Hematopoietic multipotent progenitor cell treated with erythropoietin and hydrocortisone succinate and interleukin-3 and kit ligand, for 15 days (in vitro differentiated cells): ENCODE measurements at regions not wholly inside any gene's neighbourhood (a gene's known extent, or its start where the extent isn't known, plus 50 kb on each side); places are given as distances from the start of the nearest gene placed in this dataset.
"Not testable (repeated sequence)": the region's sequence is repeated elsewhere in the genome, so short reads cannot be mapped to it uniquely, and the experiment has no call there.

Experiments
- DNase-seq: peaks from one replicate; pipeline ENCODE4 v3.0.0-alpha.2; 2015; ENCODE audit warnings: low spot score

DNA sequence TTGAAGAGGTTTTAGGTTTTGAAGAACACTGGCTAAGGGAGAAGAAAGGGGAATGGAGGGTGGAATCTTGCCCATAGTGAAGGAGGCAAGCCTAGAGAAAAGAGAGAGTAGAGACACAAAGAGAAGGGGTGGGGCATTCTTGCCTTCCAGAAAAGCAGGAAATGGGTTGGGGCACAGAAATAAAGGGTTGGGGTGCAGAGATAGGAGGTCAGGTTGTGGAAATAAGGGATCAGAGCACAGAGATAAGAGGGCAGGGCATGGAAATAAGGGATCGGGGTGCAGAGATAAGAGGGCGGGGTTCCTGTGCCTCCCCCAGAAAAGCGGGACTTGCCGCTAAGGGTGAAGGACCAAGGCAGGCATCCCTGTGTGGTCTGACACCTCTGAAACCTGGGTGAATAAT, 69.9 kb downstream of the ALG1L2 start:
- DNase-seq, result not testable (repeated sequence)

GRCh38 chr3:130153247-130153646, 71.6 kb downstream of the ALG1L2 start:
- not testable (repeated sequence) for DNase-seq

DNA sequence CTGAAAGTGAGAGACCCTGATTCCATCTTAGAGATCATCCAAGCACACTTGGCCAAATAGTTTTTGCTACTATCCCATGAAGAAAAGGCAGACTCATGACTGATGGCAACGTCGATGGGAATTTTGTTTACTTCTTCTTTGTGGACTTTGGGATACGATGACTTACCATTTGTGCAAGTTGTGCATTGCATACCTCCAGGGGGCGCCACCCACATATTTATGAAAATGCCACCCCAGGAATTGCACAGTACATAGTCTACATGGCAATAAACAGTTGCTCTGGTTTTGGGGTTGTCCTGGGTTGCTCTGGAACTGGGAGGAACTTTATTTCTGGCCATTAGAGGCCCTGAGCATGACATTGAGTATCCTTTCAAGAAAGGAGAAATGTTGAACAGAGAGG, 73.8 kb downstream of the ALG1L2 start:
- not testable (repeated sequence) for DNase-seq

GRCh38 chr3:130166856-130167255, 85.2 kb downstream of the ALG1L2 start:
- DNase-seq, result not testable (repeated sequence)

DNA sequence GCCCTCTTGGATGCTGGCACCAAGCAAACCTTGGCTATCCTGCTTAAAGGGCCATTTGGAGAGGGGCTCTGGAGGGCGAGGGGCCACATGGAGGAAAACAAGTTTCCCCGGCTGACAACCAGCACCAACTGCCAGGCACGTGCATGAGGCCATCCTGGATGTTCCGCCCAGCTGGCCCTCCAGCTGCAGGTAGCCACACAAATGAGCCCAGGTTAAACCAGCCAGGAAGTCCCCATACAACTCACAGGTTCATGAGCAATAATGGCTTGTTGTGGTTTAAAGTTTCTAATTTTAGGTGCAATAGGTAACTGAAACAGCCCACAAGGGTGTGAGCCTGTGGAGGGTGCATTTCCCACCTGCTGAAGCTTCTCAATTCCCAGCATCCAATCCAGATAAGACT, 93.6 kb downstream of the ALG1L2 start:
- DNase-seq, result not testable (repeated sequence)

- not testable (repeated sequence) for DNase-seq
These were observed 95.0 kb downstream of the ALG1L2 start for GRCh38 chr3:130176476-130177256.

GRCh38 chr3:130178835-130179234, 97.2 kb downstream of the ALG1L2 start:
- DNase-seq, result not testable (repeated sequence)

- DNase-seq, result not testable (repeated sequence)
These were observed 97.8 kb downstream of the ALG1L2 start for GRCh38 chr3:130179353-130179970.

DNA sequence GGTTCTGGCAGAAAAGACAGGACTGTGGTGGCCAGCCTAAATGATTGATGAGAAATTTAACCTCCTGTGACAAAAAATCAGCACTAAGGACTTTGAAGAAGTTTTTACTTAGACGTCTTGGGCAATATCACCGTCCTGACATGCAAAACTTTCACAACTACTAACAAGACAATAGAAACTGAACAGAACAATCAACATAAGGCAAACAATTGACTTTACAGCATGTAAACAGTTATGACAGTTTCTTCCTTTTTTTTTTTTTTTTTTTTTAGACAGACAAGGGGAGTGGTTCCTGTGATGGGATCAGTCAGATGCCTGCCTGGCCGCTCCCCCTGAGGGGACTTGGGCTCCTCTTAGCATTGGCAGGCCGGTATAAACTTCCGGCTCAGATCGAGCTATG, 100.8 kb downstream of the ALG1L2 start:
- not testable (repeated sequence) for DNase-seq

GRCh38 chr3:130183689-130184088, 102.1 kb downstream of the ALG1L2 start:
- DNase-seq, result peak; percentile 5

- peak; percentile 52 for DNase-seq
These were observed 102.8 kb downstream of the ALG1L2 start for GRCh38 chr3:130184152-130185024.

- DNase-seq, result not testable (repeated sequence)
These were observed 119.6 kb downstream of the ALG1L2 start for GRCh38 chr3:130201272-130201671.

DNA sequence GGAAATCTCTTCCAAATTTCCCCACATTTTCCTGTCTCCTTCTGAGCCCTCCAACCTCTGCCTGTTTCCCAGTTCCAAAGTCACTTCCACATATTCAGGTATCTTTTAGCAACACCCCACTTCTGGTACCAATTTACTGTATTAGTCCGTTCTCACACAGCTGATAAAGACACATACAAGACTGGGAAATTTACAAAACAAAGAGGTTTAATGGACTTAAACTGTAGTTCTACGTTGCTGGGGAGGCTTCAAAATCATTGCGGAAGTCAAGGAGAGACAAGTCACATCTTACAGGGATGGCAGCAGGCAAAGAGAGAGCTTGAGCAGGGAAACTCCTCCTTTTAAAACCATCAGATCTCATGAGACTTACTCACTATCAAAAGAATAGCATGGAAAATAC, 122.0 kb downstream of the ALG1L2 start:
- DNase-seq, result not testable (repeated sequence)

DNA sequence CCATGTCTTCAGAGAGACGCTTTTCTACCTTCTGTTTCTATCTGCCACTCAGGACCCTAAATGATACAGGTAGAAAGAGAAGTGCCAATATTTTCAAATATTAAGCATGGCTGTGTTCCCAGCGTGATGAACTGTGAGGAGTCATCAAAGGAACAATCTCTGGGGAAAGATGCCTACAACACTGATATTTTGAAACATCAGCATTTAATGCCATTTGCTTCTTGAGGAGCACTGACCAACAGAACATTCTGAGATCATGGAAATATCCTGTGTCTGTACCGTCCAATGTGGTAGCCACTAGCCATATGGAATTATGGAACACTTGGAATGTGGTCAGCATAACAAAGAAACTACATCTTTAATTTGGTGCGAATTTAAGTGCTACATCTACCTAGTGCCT, 117.9 kb upstream of the COL6A5 start:
- DNase-seq, result no peak

DNA sequence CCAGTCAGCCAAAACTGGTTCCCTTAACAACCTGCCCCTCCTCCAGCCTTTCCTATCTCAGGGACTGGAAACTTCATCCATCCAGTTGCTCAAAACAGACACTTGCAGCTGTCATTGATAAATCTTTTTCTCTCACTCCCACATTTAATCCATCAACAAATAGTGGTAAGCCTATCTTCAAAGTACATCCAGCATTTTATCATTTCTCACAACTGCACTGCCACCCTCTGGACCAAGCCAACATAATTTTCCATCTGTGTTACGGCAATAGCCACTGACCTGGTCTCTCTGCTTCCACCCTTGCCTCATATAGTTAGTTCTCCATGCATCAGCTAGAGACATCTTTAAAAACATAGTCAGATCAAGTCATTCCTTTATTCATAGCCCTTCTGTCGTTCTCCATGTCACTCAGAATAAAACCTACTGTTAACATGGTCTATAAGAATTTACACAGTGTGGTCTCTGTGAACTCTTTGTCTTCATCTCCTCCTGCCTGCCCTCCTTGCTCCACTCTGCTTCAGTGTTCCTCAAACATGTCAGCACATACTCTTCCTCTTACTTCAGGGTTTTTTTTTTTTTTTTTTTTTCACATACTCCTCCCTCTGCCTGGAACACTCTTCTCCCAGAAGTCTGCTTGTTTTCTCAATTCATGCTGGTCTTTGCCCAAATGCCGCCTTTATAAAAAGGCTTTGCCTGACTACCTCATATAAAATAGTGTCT, 102.5 kb upstream of the COL6A5 start:
- peak; percentile 9 for DNase-seq

DNA sequence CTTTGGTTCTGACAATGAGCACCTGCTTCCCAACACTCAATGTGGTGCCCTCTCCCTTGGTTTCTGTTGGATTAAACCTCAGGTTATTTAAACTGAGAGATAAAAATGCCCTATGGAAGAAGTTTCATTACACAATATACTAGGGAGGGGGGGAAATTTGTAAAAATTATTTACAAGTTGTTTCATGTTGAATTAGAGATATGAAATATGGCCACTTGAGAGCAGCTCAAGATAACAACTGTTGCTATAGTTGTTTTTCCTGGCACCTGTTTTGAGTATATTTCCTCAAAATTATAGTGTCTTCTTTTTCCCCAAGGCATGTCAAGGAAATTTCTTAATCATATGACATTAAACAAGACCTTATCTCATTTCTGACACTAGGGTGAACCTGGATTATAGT, 101.7 kb upstream of the COL6A5 start:
- no peak for DNase-seq

GRCh38 chr3:130250982-130251381, 94.5 kb upstream of the COL6A5 start:
- DNase-seq, result no peak

- no peak for DNase-seq
These were observed 90.0 kb upstream of the COL6A5 start for GRCh38 chr3:130255442-130255841.

DNA sequence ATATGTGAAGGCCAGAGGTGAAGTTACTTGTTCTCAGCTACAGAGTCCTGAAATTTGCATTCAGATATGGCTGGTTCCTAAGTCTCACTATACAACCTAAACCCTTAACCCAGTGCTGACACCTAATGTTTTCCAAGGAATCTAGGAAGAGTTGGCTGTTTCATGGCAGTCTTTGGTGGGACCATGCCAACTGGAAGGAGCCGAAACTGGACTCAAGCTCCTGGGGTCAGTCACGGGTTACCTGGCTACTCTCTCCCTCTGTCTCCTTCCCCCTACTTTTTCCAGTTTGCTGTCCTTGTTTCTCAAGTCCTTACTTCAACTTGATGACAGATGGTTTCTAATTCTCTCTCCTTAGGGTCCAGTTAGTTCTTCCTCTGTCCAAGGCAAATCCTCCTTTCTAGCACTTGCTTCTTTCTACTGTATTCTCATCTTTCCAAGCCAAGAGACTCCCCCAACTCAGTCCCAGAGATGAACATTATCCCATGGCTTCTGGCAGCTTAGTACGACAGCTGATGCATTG, 88.6 kb upstream of the COL6A5 start:
- no peak for DNase-seq

DNA sequence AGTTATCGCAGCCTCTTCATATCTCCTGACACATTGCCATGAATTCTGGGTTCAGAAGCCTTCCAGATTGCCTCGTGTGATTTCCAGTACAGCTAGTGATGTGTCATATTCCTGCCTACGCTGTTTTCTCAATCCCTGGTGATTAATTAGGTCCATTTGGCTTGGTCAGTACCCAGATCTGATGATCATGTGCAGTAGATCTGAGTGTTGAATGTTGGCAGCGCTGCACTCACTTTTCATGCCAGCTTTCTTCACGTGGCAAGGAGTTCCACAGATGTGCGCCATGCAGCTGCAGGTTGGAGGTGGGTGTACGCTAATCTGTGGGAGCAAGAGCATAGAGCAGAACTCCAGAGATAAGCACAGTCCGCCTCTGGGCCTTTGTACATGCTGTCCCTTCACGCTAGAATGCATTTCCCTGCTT, 86.9 kb upstream of the COL6A5 start:
- no peak for DNase-seq

GRCh38 chr3:130259166-130259874, 86.2 kb upstream of the COL6A5 start:
- DNase-seq, result no peak
